ENCODE measurements at regions not wholly inside any gene's neighbourhood (a gene's known extent, or its start where the extent isn't known, plus 50 kb on each side); places are given as distances from the start of the nearest gene placed in this dataset.
"Not testable (repeated sequence)": the region's sequence is repeated elsewhere in the genome, so short reads cannot be mapped to it uniquely, and the experiment has no call there.

- no peak for DNase-seq (ENCODE audit: low read depth)
Measured at GRCh38 chr1:238753252-238753651, 633.1 kb upstream of the CHRM3 start.

GRCh38 chr1:238752327-238752726 lies 634.0 kb upstream of the CHRM3 start:
- no peak for DNase-seq (ENCODE audit: low read depth)

- DNase-seq (ENCODE audit: low read depth), result no peak
Measured at GRCh38 chr1:238745069-238745468, 641.3 kb upstream of the CHRM3 start.

GRCh38 chr1:238738892-238739291 lies 647.5 kb upstream of the CHRM3 start:
- DNase-seq (ENCODE audit: low read depth), result no peak

- DNase-seq (ENCODE audit: low read depth), result no peak
Measured at GRCh38 chr1:238727670-238728069, 658.7 kb upstream of the CHRM3 start.

- DNase-seq (ENCODE audit: low read depth), result no peak
Measured at GRCh38 chr1:238722812-238723211, 663.6 kb upstream of the CHRM3 start.

- DNase-seq (ENCODE audit: low read depth), result no peak
Measured at GRCh38 chr1:238710697-238711096, 675.7 kb upstream of the CHRM3 start.

GRCh38 chr1:238701024-238701423 lies 685.3 kb upstream of the CHRM3 start:
- DNase-seq (ENCODE audit: low read depth), result no peak

- no peak for DNase-seq (ENCODE audit: low read depth)
Measured at GRCh38 chr1:238690415-238690814, 696.0 kb upstream of the CHRM3 start.

- DNase-seq (ENCODE audit: low read depth), result not testable (repeated sequence)
Measured at GRCh38 chr1:238684576-238684975, 701.8 kb upstream of the CHRM3 start.

- DNase-seq (ENCODE audit: low read depth), result peak; percentile 70
Measured at GRCh38 chr1:238681451-238681850, 704.9 kb upstream of the CHRM3 start.

GRCh38 chr1:238681021-238681420 lies 705.3 kb upstream of the CHRM3 start:
- no peak for DNase-seq (ENCODE audit: low read depth)

GRCh38 chr1:238677567-238677966 lies 708.8 kb upstream of the CHRM3 start:
- DNase-seq (ENCODE audit: low read depth), result no peak

GRCh38 chr1:238675221-238675620 lies 711.1 kb upstream of the CHRM3 start:
- no peak for DNase-seq (ENCODE audit: low read depth)

- no peak for DNase-seq (ENCODE audit: low read depth)
Measured at GRCh38 chr1:238674316-238674715, 712.1 kb upstream of the CHRM3 start.

- DNase-seq (ENCODE audit: low read depth), result no peak
Measured at GRCh38 chr1:238673561-238673960, 712.8 kb upstream of the CHRM3 start.

GRCh38 chr1:238672806-238673205 lies 713.6 kb upstream of the CHRM3 start:
- DNase-seq (ENCODE audit: low read depth), result no peak

- DNase-seq (ENCODE audit: low read depth), result no peak
Measured at GRCh38 chr1:238672262-238672661, 714.1 kb upstream of the CHRM3 start.

GRCh38 chr1:238664139-238664538 lies 722.2 kb upstream of the CHRM3 start:
- no peak for DNase-seq (ENCODE audit: low read depth)

GRCh38 chr1:238660849-238661248 lies 725.5 kb upstream of the CHRM3 start:
- no peak for DNase-seq (ENCODE audit: low read depth)

- peak; percentile 80 for DNase-seq (ENCODE audit: low read depth)
Measured at GRCh38 chr1:238658763-238659162, 727.6 kb upstream of the CHRM3 start.

- peak; percentile 87 for DNase-seq (ENCODE audit: low read depth)
Measured at GRCh38 chr1:238653693-238654321, 732.6 kb upstream of the CHRM3 start.

GRCh38 chr1:238652346-238652968 lies 733.9 kb upstream of the CHRM3 start:
- DNase-seq (ENCODE audit: low read depth), result peak; percentile 78

- no peak for DNase-seq (ENCODE audit: low read depth)
Measured at GRCh38 chr1:238649200-238649599, 737.2 kb upstream of the CHRM3 start.
